ENCODE measurements at regions not wholly inside any gene's neighbourhood (a gene's known extent, or its start where the extent isn't known, plus 50 kb on each side); places are given as distances from the start of the nearest gene placed in this dataset.

DNA sequence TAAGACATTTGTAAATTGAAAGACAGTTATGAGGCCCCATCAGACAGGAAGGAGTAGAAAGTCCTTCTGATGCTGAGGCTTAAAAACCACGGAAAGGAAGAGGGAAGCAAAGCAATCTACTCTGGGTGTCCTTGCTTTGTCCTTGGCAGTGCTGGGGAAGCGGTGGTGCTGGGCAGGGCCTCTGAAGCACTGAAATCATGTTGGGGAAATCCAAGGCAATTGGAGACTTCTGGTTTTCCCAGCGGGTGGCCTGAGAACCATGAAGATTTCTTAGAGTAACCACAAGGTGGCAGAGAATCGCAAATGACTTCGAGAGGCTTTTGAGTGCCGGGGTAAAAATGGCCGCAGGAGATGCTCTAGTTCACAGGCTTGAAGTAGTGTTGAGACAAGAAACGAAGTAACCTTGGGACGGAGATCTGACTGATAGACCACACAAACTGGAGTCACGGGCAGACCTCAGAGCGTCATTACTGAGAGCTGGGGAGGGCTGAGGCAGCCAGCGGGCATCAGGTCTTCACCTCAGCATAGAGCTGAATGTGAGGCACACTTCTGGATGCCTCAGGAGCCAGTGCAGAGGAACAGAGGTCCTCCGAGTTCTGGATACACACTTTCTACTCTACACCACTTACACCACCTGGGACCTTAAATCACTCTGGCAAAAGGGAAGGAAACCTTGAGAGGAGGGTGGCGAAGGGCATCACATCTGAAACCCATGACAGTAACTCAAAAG is 130.7 kb upstream of the GPRIN3 start:
- DNase-seq (ENCODE audit: low read depth, low spot score) (peak; percentile 9), FAIRE-seq (no peak), ATAC-seq (peak; percentile 93)
- intact Hi-C loops (cut with micrococcal nuclease; ENCODE audit: unreplicated experiment) = loop anchor here (1.0 to 10.0 kb wide), 2 partner anchors 463 to 623 kb away; no protein-coding TSS in a partner anchor
- H3K9me3 ChIP-seq (replicated peaks; ENCODE audit: control insufficient read depth, insufficient read depth, low read length) = no peaks in the 10 kb centered on the region
- WGBS (ENCODE audit: insufficient coverage, insufficient replicate concordance, low lambda C conversion rate, missing lambda C conversion rate) = 14% methylated on average over 13 of the region's 14 CpGs
- H2AFZ ChIP-seq (ENCODE audit: control insufficient read depth, low read depth, low read length) = peak overlapping the region; percentile 5
- no peaks in the 10 kb centered on the region for H3K27me3 ChIP-seq (replicated peaks in 1 of 2; ENCODE audit: control insufficient read depth in 2 of 2, insufficient read depth in 2 of 2, low read length in 1 of 2)
- BruUV-seq (replicated peaks) = no TSS peak
- POLR2A ChIA-PET = no interaction called here
- H3K4me2 ChIP-seq (ENCODE audit: control insufficient read depth, insufficient read depth) = no peak overlapping the region
- no peaks in the 10 kb centered on the region for H3K36me3 ChIP-seq (ENCODE audit: control insufficient read depth in 2 of 2, insufficient read depth in 2 of 2, low read length in 1 of 2)
- H3K4me1 ChIP-seq (ENCODE audit: control insufficient read depth, insufficient read depth, low read length) = no peaks in the 10 kb centered on the region
- H3K9ac ChIP-seq (ENCODE audit: control insufficient read depth, insufficient read depth, low read length) = no peak overlapping the region
- in situ Hi-C loops (cut with MboI) = loop anchor here (10.0 kb wide), 1 partner anchor 183 kb away; no protein-coding TSS in a partner anchor
- SMC1A ChIA-PET (ENCODE audit: uncharacterized antibody, unreplicated experiment) = interaction anchor here (0.7 to 1.6 kb wide), 3 partner anchors 47 to 464 kb away, joined by 3 to 4 read pairs (median 3); no protein-coding TSS in a partner anchor
- H4K20me1 ChIP-seq (ENCODE audit: control insufficient read depth, insufficient read depth) = no peaks in the 10 kb centered on the region
- no peak overlapping the region for H3K27ac ChIP-seq (ENCODE audit: control insufficient read depth, insufficient read depth)
- RAD21 ChIA-PET (ENCODE audit: unreplicated experiment) = interaction anchor here (1.4 kb wide), 1 partner anchor 855 kb away, joined by 4 read pairs; no protein-coding TSS in a partner anchor
- H3K79me2 ChIP-seq (ENCODE audit: control insufficient read depth, insufficient read depth, low read length) = no peaks in the 10 kb centered on the region
- no peak overlapping the region for H3K4me3 ChIP-seq
- CTCF ChIA-PET = interaction anchor here (0.9 to 1.6 kb wide), 5 partner anchors 10 to 282 kb away, joined by 3 to 5 read pairs (median 3); no protein-coding TSS in a partner anchor
- TF ChIP-seq RUNX3 (IDR thresholded peaks at IDR 0.05; ENCODE audit: low read length) (peak; percentile 25; the same call in 1 of the 2 replicates), TAF1 (IDR thresholded peaks at IDR 0.05; ENCODE audit: borderline replicate concordance, low read depth, low read length) (no peak), RAD21 (IDR thresholded peaks at IDR 0.05; ENCODE audit: insufficient read depth, low read depth, low read length) (peak; percentile 61), POU2F2 (IDR thresholded peaks at IDR 0.05; ENCODE audit: borderline replicate concordance, low read depth, low read length) (no peak), YY1 (IDR thresholded peaks at IDR 0.05; ENCODE audit: low read depth, low read length) (peak; percentile 93), IRF4 (IDR thresholded peaks at IDR 0.05; ENCODE audit: low read depth, low read length) (no peak), MYC (IDR thresholded peaks at IDR 0.05; ENCODE audit: insufficient read depth, insufficient read length, insufficient replicate concordance, low read length, severe bottlenecking) (no peak), SMC3 (IDR thresholded peaks at IDR 0.05; ENCODE audit: borderline replicate concordance, low read length) (peak; percentile 43; the same call in 1 of the 2 replicates), MEF2A (IDR thresholded peaks at IDR 0.05; ENCODE audit: insufficient read depth, low read depth, low read length) (no peak), CTCF (IDR thresholded peaks at IDR 0.05 in 2 of 3, conservative IDR thresholded peaks at IDR 0.05 in 1 of 3; ENCODE audit: control insufficient read depth in 2 of 3, extremely low read depth in 1 of 3, insufficient read depth in 1 of 3, low read depth in 3 of 3, low read length in 3 of 3) (peak; percentile 38 to 46 (median 41); a peak in 5 of 6 replicates)
